Mesenchymal stem cell (in vitro differentiated cells and primary cell): ENCODE measurements at regions not wholly inside any gene's neighbourhood (a gene's known extent, or its start where the extent isn't known, plus 50 kb on each side); places are given as distances from the start of the nearest gene placed in this dataset.

Experiments used
- DNase-seq: peaks from one replicate; pipeline ENCODE4 v3.0.0-alpha.2; 2013
- H2AFZ ChIP-seq: one replicate; pipeline ENCODE4 v1.6.1; 2013; ENCODE audit warnings: low read depth, mild to moderate bottlenecking, control low read depth, inconsistent platforms, low read length, moderate library complexity
- H2AK5ac ChIP-seq: 2 replicates; pipeline ENCODE4 v1.6.1; 2013; ENCODE audit warnings: low read length, moderate library complexity, mild to moderate bottlenecking, inconsistent platforms; ENCODE audit not compliant: severe bottlenecking
- H2BK120ac ChIP-seq: one replicate; pipeline ENCODE4 v1.6.1; 2013; ENCODE audit warnings: low read depth, mild to moderate bottlenecking, inconsistent platforms, low read length, moderate library complexity
- H2BK12ac ChIP-seq, 2 experiments: one replicate each; pipeline ENCODE4 v1.6.1; 2013; ENCODE audit warnings: inconsistent platforms in 2 of 2, low read length in 2 of 2, mild to moderate bottlenecking in 2 of 2, moderate library complexity in 2 of 2, control low read depth in 1 of 2
- H2BK15ac ChIP-seq: one replicate; pipeline ENCODE4 v1.6.1; 2013; ENCODE audit warnings: mild to moderate bottlenecking, low read depth, inconsistent platforms; ENCODE audit not compliant: poor library complexity, severe bottlenecking
- H2BK5ac ChIP-seq: 2 replicates; pipeline ENCODE4 v1.6.1; 2013; ENCODE audit warnings: low read depth, mild to moderate bottlenecking, low read length, control low read depth, inconsistent platforms; ENCODE audit not compliant: poor library complexity, severe bottlenecking
- H3K14ac ChIP-seq, 2 experiments: one replicate each; pipeline ENCODE4 v1.6.1; 2013; ENCODE audit warnings: inconsistent platforms in 2 of 2, low read length in 2 of 2, control low read depth in 1 of 2, mild to moderate bottlenecking in 1 of 2, moderate library complexity in 1 of 2
- H3K18ac ChIP-seq, 2 experiments: one replicate each; pipeline ENCODE4 v1.6.1; 2013; ENCODE audit warnings: inconsistent platforms in 2 of 2, low read length in 2 of 2, control low read depth in 1 of 2, low read depth in 1 of 2, mild to moderate bottlenecking in 1 of 2
- H3K23ac ChIP-seq, 2 experiments: one replicate each; pipeline ENCODE4 v1.6.1; 2013; ENCODE audit warnings: inconsistent platforms in 2 of 2, low read length in 2 of 2, mild to moderate bottlenecking in 2 of 2, moderate library complexity in 2 of 2, control low read depth in 1 of 2
- H3K27ac ChIP-seq: 2 replicates; pipeline ENCODE4 v1.5.1; 2013; ENCODE audit warnings: mild to moderate bottlenecking, moderate library complexity, low read length, control low read depth, inconsistent platforms; ENCODE audit not compliant: poor library complexity, severe bottlenecking
- H3K27me3 ChIP-seq, 2 experiments: 2 replicates each; pipeline versions ENCODE4 v1.6.1 to v1.7.0; 2013; ENCODE audit warnings: low read length in 2 of 2, mild to moderate bottlenecking in 2 of 2, moderate library complexity in 2 of 2, control low read depth in 1 of 2, inconsistent platforms in 1 of 2; ENCODE audit not compliant: control insufficient read depth in 1 of 2, insufficient read depth in 1 of 2
- H3K36me3 ChIP-seq, 2 experiments: 2 replicates each; pipeline versions ENCODE4 v1.6.1 to v1.7.0; 2013; ENCODE audit warnings: low read length in 2 of 2, control low read depth in 1 of 2, inconsistent platforms in 1 of 2, low read depth in 1 of 2, mild to moderate bottlenecking in 1 of 2; ENCODE audit not compliant: insufficient read depth in 2 of 2, control insufficient read depth in 1 of 2
- H3K4ac ChIP-seq, 2 experiments: one replicate each; pipeline ENCODE4 v1.6.1; 2013; ENCODE audit warnings: inconsistent platforms in 2 of 2, low read length in 2 of 2, mild to moderate bottlenecking in 2 of 2, moderate library complexity in 2 of 2, control low read depth in 1 of 2, low read depth in 1 of 2
- H3K4me1 ChIP-seq: 2 replicates; pipeline ENCODE4 v1.6.1; 2013; ENCODE audit warnings: low read depth, low read length, control low read depth; ENCODE audit not compliant: control insufficient read depth, insufficient read depth
- H3K4me2 ChIP-seq: 2 replicates; pipeline ENCODE4 v1.6.1; 2013; ENCODE audit warnings: low read length, mild to moderate bottlenecking, inconsistent platforms; ENCODE audit not compliant: poor library complexity, severe bottlenecking
- H3K4me3 ChIP-seq, 2 experiments: 2 replicates each; pipeline versions ENCODE4 v1.5.1 to v1.7.0; 2013; ENCODE audit warnings: low read length in 2 of 2, mild to moderate bottlenecking in 2 of 2, control low read depth in 1 of 2, low read depth in 1 of 2; ENCODE audit not compliant: insufficient read depth in 1 of 2
- H3K79me1 ChIP-seq: replicated peaks from 2 replicates; pipeline ENCODE4 v1.6.1; 2013; ENCODE audit warnings: mild to moderate bottlenecking, control low read depth, low read length, inconsistent platforms; ENCODE audit not compliant: poor library complexity, severe bottlenecking
- H3K9ac ChIP-seq: 2 replicates; pipeline ENCODE4 v1.7.0; 2013; ENCODE audit warnings: mild to moderate bottlenecking, low read length, moderate library complexity
- H3K9me3 ChIP-seq: 2 replicates; pipeline ENCODE4 v1.7.0; 2013; ENCODE audit warnings: mild to moderate bottlenecking, low read length; ENCODE audit not compliant: control insufficient read depth
- H4K8ac ChIP-seq: one replicate; pipeline ENCODE4 v1.6.1; 2013; ENCODE audit warnings: inconsistent platforms, mild to moderate bottlenecking, low read length, moderate library complexity
- H4K91ac ChIP-seq: one replicate; pipeline ENCODE4 v1.6.1; 2013; ENCODE audit warnings: mild to moderate bottlenecking, low read length, inconsistent platforms
- WGBS: methylation state at CpG from one replicate; pipeline ENCODE4 v1.1.7; 2013; ENCODE audit warnings: mixed read lengths; 5-methylcytosine and 5-hydroxymethylcytosine counted together

DNA sequence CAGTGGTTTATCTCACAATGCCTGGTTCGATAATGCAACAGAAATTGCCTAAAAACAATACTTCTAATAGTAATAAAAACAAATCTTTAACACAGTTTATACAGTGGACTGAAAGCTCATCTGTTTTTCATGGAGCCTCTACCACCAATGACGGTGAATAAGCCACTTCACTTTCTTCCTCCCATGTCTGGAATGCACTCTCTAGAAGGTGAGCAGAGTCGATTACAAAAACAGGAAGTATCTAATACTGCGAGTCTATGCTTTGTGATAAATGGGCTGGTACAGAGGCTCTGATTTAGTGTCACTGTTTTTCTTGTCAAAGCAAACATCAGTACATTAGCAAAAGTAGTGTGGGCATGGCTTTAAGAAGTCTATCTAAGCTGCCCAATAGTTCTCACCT, 1348.6 kb upstream of the SLC10A2 start:
- Histone ChIP-seq H3K4me1 (no peaks in the 10 kb centered on the region), H3K23ac (no peak overlapping the region), H3K9me3 (no peaks in the 10 kb centered on the region), H2BK120ac (no peak overlapping the region), H2BK15ac (no peak overlapping the region), H3K4ac (no peak overlapping the region), H3K14ac (no peak overlapping the region), H3K36me3 (no peaks in the 10 kb centered on the region), H3K79me1 (no peaks in the 10 kb centered on the region), H4K8ac (no peak overlapping the region), H2BK12ac (no peak overlapping the region), H3K18ac (no peak overlapping the region), H2AK5ac (no peak overlapping the region), H2BK5ac (no peak overlapping the region), H4K91ac (no peak overlapping the region), H3K27ac (no peak overlapping the region), H2AFZ (no peak overlapping the region), H3K4me2 (no peak overlapping the region), H3K27me3 (no peaks in the 10 kb centered on the region), H3K9ac (no peak overlapping the region), H3K4me3 (no peak overlapping the region)
- DNase-seq: no peak
- 27% methylated on average over 4 of the region's 4 CpGs for WGBS

DNA sequence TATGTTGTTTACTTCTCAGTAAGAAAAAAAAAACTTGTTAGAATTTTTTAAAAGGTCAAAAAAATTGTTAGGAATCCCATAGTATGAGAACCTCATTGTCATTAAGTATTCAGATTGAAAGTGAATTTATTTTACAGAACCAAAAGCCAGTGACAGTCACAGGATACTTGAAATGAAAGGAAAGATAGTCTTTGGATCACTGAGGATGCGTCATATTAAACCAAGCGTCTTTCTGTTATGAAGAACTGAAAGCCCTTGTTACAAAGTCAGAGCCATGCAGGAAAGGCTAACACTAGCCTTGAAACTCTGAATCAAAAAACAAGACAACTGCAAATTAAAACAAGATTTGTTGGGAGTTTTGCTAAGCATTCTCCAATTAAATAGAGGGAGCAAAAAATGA, 1348.0 kb upstream of the SLC10A2 start:
- Histone ChIP-seq H2AK5ac (no peak overlapping the region), H4K91ac (no peak overlapping the region), H3K36me3 (no peaks in the 10 kb centered on the region), H2AFZ (no peak overlapping the region), H3K4me3 (no peak overlapping the region), H2BK120ac (no peak overlapping the region), H3K79me1 (no peaks in the 10 kb centered on the region), H3K4ac (no peak overlapping the region), H3K18ac (no peak overlapping the region), H2BK15ac (no peak overlapping the region), H3K9me3 (no peaks in the 10 kb centered on the region), H3K4me1 (no peaks in the 10 kb centered on the region), H3K4me2 (no peak overlapping the region), H3K23ac (no peak overlapping the region), H3K14ac (no peak overlapping the region), H2BK12ac (no peak overlapping the region), H3K27me3 (no peaks in the 10 kb centered on the region), H3K27ac (no peak overlapping the region), H2BK5ac (no peak overlapping the region), H3K9ac (no peak overlapping the region), H4K8ac (no peak overlapping the region)
- no peak for DNase-seq
- 95% methylated on average over 2 of the region's 2 CpGs for WGBS

- Histone ChIP-seq H2BK12ac (no peak overlapping the region), H3K27me3 (no peaks in the 10 kb centered on the region), H4K8ac (no peak overlapping the region), H3K27ac (no peak overlapping the region), H2AFZ (no peak overlapping the region), H2BK15ac (no peak overlapping the region), H2BK120ac (no peak overlapping the region), H3K18ac (no peak overlapping the region), H3K9ac (no peak overlapping the region), H3K4me2 (no peak overlapping the region), H3K23ac (no peak overlapping the region), H3K4ac (no peak overlapping the region), H3K4me1 (no peaks in the 10 kb centered on the region), H4K91ac (no peak overlapping the region), H3K4me3 (no peak overlapping the region), H3K9me3 (no peaks in the 10 kb centered on the region), H3K14ac (no peak overlapping the region), H3K36me3 (no peaks in the 10 kb centered on the region), H2BK5ac (no peak overlapping the region), H3K79me1 (no peaks in the 10 kb centered on the region), H2AK5ac (no peak overlapping the region)
- 88% methylated on average over 2 of the region's 5 CpGs for WGBS
- no peak for DNase-seq
These were observed 1345.0 kb upstream of the SLC10A2 start for GRCh38 chr13:104411141-104411765.

DNA sequence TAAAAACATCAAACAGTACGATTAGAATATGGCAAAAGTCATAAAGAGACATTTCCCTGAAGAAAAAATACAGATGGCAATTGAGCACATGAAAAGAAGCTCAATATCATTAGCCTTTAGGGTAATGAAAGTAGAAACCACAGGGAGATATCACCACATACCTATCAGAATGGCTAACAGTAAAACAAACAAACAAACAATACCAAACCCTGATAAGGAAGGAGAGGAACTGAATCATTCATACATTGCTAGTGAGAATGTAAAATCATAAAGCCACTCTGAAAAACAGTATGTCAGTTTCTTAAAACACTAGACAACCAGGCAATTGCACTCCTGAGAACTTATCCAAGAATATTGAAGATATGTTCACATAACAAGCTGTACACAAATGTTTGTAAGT, 1342.5 kb upstream of the SLC10A2 start:
- Histone ChIP-seq H3K9me3 (no peaks in the 10 kb centered on the region), H3K4ac (no peak overlapping the region), H3K79me1 (no peaks in the 10 kb centered on the region), H3K27ac (no peak overlapping the region), H2BK15ac (no peak overlapping the region), H3K23ac (no peak overlapping the region), H4K91ac (no peak overlapping the region), H4K8ac (no peak overlapping the region), H3K4me3 (no peak overlapping the region), H2BK5ac (no peak overlapping the region), H3K18ac (no peak overlapping the region), H2AK5ac (no peak overlapping the region), H3K36me3 (no peaks in the 10 kb centered on the region), H3K27me3 (no peaks in the 10 kb centered on the region), H3K4me2 (no peak overlapping the region), H2BK12ac (no peak overlapping the region), H3K14ac (no peak overlapping the region), H2BK120ac (no peak overlapping the region), H2AFZ (no peak overlapping the region), H3K9ac (no peak overlapping the region), H3K4me1 (no peaks in the 10 kb centered on the region)
- DNase-seq: no peak
- WGBS: no CpG with 5 or more reads among the region's 1 CpG
